Parathyroid adenoma (tissue), 2 donors: ENCODE measurements at regions not wholly inside any gene's neighbourhood (a gene's known extent, or its start where the extent isn't known, plus 50 kb on each side); places are given as distances from the start of the nearest gene placed in this dataset.

ENCODE experiments used
- H2AFZ ChIP-seq: fragments of 300-600 bp; sonication (generic); one replicate; pipeline ENCODE4 v1.7.0; 2017; ENCODE audit warnings: antibody characterized with exemption, mild to moderate bottlenecking
- H3K27ac ChIP-seq: fragments of 300-600 bp; sonication (generic); one replicate; pipeline ENCODE4 v1.7.0; 2017
- H3K27me3 ChIP-seq: fragments of 300-600 bp; sonication (generic); one replicate; pipeline ENCODE4 v1.7.0; 2017; ENCODE audit warnings: low read length; ENCODE audit not compliant: control insufficient read depth, insufficient read depth
- H3K36me3 ChIP-seq: fragments of 300-600 bp; sonication (generic); one replicate; pipeline ENCODE4 v1.7.0; 2017; ENCODE audit warnings: low read length; ENCODE audit not compliant: control insufficient read depth, insufficient read depth
- H3K4me1 ChIP-seq: fragments of 300-600 bp; sonication (generic); one replicate; pipeline ENCODE4 v1.7.0; 2017; ENCODE audit warnings: control low read depth
- H3K4me2 ChIP-seq: fragments of 300-600 bp; sonication (generic); one replicate; pipeline ENCODE4 v1.7.0; 2017; ENCODE audit warnings: low read length
- H3K4me3 ChIP-seq: fragments of 300-600 bp; sonication (generic); one replicate; pipeline ENCODE4 v1.7.0; 2017; ENCODE audit warnings: low read depth, low read length
- H3K79me2 ChIP-seq: fragments of 300-600 bp; sonication (generic); one replicate; pipeline ENCODE4 v1.7.0; 2017; ENCODE audit warnings: control low read depth
- H3K9ac ChIP-seq: fragments of 300-600 bp; sonication (generic); one replicate; pipeline ENCODE4 v1.7.0; 2017; ENCODE audit warnings: mild to moderate bottlenecking
- H3K9me3 ChIP-seq: fragments of 300-600 bp; sonication (generic); one replicate; pipeline ENCODE4 v1.7.0; 2017; ENCODE audit warnings: low read length; ENCODE audit not compliant: control insufficient read depth
- CTCF ChIP-seq: fragments of 300-600 bp; sonication (generic); IDR thresholded peaks from one replicate; pipeline ENCODE4 v1.7.0; 2017; ENCODE audit warnings: antibody characterized with exemption, mild to moderate bottlenecking
- donor health status: primary hyperparathyroidism.

- no peaks in the 10 kb centered on the region for H3K4me1 ChIP-seq
- H2AFZ ChIP-seq, result no peak overlapping the region
- H3K9me3 ChIP-seq, result no peaks in the 10 kb centered on the region
- no peaks in the 10 kb centered on the region for H3K79me2 ChIP-seq
- no peak overlapping the region for H3K4me3 ChIP-seq
- no peaks in the 10 kb centered on the region for H3K36me3 ChIP-seq
- no peak for TF ChIP-seq CTCF
- H3K4me2 ChIP-seq, result no peak overlapping the region
- H3K9ac ChIP-seq, result no peak overlapping the region
- H3K27me3 ChIP-seq, result no peaks in the 10 kb centered on the region
- no peak overlapping the region for H3K27ac ChIP-seq
These were observed 139.9 kb downstream of the SEMA6D start for GRCh38 chr15:47857014-47857775.

GRCh38 chr15:47857776-47858167, 140.5 kb downstream of the SEMA6D start:
- Histone ChIP-seq H3K4me3 (no peak overlapping the region), H3K27me3 (no peaks in the 10 kb centered on the region), H3K4me2 (no peak overlapping the region), H3K79me2 (no peaks in the 10 kb centered on the region), H3K9me3 (no peaks in the 10 kb centered on the region), H2AFZ (no peak overlapping the region), H3K27ac (no peak overlapping the region), H3K4me1 (no peaks in the 10 kb centered on the region), H3K36me3 (no peaks in the 10 kb centered on the region), H3K9ac (no peak overlapping the region)
- no peak for TF ChIP-seq CTCF

GRCh38 chr15:47861111-47861903, 144.0 kb downstream of the SEMA6D start:
- Histone ChIP-seq H2AFZ (no peak overlapping the region), H3K36me3 (no peaks in the 10 kb centered on the region), H3K9ac (no peak overlapping the region), H3K9me3 (no peaks in the 10 kb centered on the region), H3K79me2 (no peaks in the 10 kb centered on the region), H3K4me2 (no peak overlapping the region), H3K27ac (no peak overlapping the region), H3K4me1 (no peaks in the 10 kb centered on the region), H3K4me3 (no peak overlapping the region), H3K27me3 (no peaks in the 10 kb centered on the region)
- no peak for TF ChIP-seq CTCF

GRCh38 chr15:47862402-47862801, 145.1 kb downstream of the SEMA6D start:
- Histone ChIP-seq H3K9me3 (no peaks in the 10 kb centered on the region), H3K4me1 (no peaks in the 10 kb centered on the region), H3K9ac (no peak overlapping the region), H3K79me2 (no peaks in the 10 kb centered on the region), H3K4me3 (no peak overlapping the region), H3K27ac (no peak overlapping the region), H3K4me2 (no peak overlapping the region), H3K36me3 (no peaks in the 10 kb centered on the region), H3K27me3 (no peaks in the 10 kb centered on the region), H2AFZ (no peak overlapping the region)
- no peak for TF ChIP-seq CTCF
